A204.1 (cell line): ENCODE measurements at regions not wholly inside any gene's neighbourhood (a gene's known extent, or its start where the extent isn't known, plus 50 kb on each side); places are given as distances from the start of the nearest gene placed in this dataset.

Experiments
- FAIRE-seq: peaks from 2 replicates; lab custom pipeline; 2012; peaks lifted over from hg19 to GRCh38; lab: Jason Lieb, UNC

DNA sequence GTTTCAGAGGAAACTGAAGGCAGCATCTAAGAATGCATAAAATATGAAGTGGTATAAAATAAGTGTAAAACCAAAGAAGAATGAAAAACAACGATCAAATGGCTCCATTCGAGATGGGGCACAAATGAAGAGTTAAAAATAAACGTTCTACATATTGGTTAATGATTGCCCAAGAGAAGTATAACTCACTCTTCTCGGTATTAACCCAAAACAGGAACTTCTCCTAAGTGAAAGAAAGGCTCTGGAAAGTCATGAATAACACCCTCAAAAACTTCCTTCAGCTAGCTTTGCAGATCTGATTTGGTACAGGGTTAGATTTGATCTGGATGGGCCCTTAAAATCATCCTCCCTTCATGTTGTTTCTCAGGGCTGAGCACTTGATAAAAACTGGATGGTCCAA lies 94.3 kb upstream of the ADO start:
- FAIRE-seq = no peak

DNA sequence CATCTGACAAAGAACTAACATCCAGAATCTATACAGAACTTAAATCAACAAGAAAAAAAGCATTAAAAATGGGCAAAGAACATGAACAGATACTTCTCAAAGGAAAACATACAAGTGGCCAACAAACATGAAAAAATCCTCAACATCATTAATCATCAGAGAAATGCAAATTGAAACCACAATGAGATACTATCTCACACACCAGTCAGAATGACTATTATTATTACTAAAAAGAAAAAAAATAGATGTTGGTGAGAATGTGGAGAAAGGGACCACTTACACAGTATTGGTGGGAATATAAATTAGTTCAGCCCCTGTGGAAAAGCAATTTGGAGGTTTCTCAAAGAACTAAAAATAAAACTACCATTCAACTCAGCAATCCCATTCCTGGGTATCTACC lies 89.1 kb upstream of the ADO start:
- FAIRE-seq = no peak

DNA sequence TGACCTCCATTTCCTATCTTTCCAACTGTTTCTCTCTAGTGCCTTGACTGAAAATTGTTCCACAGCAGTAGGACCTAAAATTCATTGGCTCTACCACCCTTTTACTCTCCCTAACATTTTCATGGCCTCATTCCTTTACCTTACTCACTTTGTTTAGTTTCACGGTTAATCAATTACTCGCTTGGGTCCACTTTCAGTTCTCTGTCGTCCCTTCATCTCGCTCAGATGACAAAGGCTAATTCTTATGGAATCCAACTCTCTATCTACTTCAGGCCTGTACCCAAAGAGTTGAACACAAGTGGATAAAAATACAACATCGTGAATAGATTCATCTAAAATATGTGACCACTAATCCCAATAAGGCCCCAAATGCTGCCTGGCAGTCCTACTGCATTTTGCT lies 85.9 kb upstream of the ADO start:
- no peak for FAIRE-seq

DNA sequence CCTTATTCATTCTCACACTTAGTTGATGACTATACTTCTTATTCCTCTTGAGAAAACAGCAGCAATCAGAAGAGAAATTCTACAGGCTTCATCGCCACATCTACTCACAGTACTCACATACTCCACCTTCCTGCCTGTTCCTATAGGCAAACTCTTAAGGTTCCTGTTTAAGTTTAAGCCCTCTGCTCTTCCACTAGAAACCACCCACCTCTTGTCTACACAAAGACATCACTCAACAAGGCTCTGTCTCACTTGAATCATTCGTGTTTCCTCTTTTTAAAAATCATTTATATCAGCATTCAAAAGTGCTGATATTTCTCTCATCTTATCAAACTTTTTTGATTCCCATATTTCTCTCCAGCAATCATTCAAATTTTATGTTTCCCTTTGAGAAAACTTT lies 85.5 kb upstream of the ADO start:
- FAIRE-seq = no peak

DNA sequence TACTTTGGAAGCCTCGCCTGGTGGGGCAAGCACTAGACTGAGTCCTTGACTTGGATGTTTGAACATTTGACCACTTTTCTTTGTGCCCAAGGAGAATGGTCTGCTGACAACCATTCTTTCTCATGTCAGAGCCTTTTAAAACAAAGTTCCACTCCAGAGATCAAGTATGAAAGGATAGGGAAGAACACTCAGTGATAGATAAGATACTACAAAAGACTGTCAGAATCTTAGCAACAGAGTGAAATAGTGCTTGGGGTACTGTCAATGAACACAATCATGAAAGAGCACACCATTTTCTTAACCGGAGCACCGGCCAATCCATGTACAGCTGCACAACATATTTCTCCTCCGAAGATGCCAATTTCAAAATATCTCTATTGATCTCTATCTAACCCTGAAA lies 82.8 kb upstream of the ADO start:
- FAIRE-seq = no peak

DNA sequence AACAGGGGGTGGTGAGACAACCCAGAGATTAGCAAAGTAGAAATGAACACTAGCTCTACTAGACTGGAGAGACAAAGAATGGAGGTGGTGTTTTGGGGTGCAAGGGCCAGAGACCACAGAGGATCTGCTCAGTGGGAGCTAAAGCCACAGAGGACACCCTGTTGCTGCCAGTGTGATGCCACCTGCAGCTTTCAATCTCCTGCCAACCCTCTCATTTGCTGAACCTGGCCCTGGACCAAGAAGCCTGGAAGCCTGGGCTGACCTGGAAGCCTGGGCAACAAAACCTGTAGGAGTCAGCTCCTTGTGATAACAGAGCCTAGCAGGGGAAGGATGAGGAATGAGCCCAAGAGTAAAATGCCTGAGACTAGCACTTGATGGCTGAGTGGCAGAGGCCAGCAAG lies 81.1 kb upstream of the ADO start:
- FAIRE-seq = no peak

DNA sequence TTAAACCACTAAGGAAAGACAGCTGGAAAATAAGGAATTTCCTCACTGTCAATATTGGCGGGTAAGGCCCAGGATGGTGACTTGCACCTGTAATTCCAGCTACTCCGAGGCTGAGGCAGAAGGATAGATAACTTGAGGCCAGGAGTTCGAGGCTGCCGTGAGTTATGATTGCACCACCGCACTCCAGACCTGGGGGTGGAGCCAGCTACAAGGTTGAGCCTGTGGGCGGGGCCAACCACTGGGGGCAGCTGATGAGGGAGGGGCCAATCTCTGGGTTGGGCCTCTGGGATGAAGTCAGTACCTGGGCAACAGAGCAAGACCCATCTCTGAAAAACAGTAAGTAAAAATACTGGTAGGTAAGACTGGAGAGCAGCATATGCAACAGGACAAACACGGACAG lies 80.1 kb upstream of the ADO start:
- no peak for FAIRE-seq

DNA sequence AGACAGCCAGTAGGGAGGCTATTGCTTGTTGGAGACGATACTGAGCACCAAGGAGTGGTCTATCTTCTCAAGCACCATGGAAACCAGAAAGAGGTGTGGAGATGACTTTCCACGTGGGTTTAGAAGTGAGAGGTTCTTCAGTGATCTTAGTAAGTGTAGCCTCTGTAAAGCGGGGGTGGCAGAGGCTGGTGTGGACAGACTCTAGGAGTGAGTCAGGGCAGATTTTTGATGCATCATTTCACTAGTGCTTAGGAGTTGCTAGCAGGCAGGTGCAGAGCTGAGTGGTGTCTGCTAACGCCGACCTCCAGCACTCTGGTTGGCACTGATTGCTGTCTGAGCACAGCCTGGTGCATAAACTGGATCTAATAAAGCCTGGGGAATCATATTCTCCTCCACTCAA lies 78.4 kb upstream of the ADO start:
- FAIRE-seq = no peak

DNA sequence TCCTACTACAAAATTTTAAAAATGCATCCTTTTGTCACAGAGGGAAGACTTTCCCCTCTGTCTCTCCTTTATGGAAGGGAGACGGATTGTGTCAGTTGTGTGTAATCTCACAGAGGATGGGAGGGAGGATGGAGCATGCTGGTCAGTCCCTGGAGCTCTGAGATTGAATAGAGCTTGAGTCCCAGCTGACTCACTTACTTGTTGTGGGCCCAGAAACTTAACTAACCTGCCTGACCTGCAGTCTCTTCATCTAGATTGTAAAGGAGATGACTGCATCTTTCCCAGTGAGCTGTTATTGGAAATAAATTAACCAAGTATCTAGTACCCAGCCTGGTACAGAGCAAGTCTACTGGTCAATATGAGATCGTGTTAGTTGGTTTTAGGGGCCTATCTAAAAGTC lies 77.9 kb upstream of the ADO start:
- no peak for FAIRE-seq

DNA sequence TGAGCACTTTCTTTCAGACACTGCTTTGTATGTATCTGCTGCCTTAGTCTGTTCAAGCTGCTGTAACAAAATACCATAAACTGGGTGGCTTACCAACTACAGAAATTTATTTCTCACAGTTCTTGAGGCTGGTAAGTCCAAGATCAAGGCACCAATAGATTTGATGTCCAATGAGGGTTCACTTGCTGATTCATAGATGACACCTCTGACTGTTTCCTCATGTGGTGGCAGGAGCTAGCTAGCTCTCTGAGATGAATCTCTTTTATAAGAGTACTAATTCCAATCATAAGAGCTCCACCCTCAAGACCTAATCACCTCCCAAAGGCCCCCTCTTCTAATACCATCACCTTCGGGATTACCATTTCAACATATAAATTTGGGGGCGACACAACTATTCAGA lies 76.6 kb upstream of the ADO start:
- no peak for FAIRE-seq

DNA sequence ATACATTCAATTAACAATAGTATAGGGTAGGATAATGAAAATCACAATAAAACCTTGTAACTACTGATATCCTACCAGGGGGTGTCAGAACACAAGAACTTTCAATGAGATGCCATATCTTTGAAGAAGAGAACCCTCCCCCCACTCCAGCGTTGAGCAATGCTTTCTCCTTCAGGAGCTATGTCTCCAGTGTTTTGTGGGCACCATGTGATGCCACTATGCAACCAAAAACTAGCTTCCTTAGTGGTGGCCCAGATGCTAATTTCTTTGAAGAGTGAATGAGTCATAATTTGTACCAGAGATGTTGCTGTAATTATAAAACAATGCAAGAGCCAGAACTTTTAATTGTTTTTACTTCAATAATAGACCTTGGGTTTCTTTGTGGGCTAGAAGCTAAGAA lies 76.0 kb upstream of the ADO start:
- FAIRE-seq = no peak

DNA sequence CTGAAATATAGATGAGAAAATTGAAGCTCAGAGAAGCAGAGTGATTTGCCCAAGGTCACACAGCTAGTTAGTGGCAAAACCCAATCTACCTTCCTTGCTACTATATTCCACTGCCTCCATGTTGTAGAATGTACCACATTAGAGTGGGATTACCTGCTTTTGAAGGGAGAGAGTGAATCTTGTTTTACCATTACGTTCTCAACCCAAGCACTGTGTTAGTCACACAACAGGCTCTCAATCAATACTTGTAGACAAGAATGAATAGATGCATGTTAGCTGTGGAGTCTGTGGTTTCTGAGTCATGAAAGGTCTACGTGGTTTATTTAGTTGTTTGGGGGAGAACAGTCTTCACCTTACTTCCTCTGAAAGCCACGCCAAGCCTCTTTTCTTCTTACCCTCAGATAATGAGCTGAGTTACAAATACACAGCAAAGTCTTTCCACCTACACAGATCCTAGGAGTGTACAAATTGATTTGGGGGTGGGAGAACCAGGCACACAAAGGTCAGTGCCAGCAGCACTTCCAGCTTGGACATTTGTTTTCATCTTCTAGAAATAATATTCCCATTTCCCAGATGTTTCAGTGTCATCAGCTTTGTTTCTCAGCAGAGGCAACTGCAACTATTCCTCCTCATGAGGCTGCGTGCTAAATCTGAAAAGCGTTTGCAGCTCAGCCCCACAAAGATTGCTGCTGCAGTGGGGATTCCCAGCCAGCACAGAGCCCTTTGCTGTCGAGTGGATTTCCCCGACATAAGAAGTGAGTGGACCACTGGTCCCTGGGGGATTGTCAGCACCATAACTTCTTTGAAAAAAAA lies 71.5 kb upstream of the ADO start:
- no peak for FAIRE-seq

DNA sequence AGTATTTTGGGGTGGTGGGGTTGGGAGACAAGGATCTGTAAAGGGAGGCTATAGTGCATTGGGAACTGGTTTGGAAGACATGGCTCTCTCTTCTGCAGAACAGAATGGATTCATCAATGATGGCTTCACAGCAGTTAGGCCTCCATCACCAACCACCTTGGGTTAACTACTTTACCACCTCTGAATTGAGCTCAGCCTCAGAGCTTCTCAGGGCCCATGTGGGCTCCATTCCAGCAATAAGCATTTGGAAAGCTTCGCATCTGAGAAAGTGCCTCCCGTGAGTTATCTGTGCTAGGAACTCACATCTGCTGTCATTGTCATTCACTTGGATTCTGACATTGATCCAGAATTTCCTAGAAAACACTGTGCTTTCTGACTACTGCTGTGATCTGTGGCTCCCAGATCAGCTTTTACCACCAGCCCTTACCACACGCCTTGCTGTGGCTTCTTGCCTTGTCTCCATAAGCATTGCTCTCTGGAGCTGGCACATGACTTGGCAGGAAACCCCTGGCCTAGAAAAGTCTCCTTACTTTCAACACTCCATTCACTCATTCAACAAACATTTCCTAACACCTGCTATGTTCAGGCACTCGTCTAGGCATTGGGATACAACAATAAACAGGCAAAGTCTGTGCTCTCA lies 70.7 kb upstream of the ADO start:
- no peak for FAIRE-seq

DNA sequence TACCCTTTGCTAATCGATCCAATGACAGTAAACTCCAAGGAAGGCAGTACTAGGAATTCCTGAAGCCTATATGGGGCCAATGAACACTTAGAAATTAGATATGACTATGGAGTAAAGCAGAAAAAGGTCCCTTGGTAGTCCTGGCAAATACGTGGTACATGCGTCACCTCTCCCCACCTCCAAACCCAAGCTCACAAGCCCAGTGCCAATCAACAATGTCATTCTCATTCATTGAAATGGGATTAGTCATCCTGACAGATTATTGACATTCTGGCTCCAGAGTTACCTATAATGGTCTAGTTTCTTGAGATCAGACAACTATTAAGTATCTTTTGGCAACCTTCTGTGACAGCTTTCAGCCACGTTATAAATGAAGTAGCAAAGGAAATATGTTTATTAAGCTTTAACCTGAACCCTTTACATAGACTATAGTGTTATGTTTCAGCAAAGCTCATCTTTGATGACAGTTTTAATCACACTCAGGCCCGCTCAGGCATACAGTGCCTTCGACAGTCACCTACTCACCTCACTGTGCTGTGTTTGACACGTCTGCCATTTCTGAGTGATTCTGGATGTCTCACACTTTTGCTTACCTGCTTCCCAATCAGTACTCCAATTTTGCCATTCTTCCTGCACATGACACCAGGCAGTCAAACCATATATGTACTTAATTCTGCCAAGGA lies 69.6 kb upstream of the ADO start:
- FAIRE-seq = no peak

DNA sequence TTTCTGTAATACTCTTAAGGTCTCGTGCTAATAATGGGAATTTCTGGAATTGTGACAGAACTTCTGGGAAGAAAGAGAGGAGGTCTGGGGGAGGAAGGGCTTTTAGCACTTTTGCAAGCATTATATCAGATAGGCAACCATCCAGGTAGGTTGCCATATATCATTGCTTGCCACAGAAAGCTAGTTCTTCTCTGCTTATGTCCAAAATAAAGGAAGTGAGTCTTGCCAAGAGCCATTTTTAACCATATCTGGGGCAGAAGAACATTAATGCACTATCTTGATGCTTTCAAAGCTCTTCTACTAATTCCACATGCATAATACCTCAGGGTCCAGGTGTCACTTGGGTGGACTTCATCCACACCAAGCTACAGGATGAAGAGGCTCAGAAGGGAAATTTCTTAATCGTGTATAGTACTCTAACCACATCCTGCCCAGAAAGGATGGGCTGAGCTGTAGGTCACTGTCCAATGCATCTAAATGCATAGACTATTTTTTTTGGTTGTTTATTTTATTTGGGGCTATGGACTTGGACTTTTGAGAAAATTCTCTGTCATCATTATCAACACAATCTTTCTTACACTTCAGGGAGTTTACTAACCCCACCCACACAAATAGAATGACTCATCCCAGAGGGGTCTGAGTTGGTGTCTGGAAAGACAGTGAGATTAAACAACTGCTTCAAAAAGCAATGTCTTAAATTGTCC lies 68.9 kb upstream of the ADO start:
- FAIRE-seq = no peak

DNA sequence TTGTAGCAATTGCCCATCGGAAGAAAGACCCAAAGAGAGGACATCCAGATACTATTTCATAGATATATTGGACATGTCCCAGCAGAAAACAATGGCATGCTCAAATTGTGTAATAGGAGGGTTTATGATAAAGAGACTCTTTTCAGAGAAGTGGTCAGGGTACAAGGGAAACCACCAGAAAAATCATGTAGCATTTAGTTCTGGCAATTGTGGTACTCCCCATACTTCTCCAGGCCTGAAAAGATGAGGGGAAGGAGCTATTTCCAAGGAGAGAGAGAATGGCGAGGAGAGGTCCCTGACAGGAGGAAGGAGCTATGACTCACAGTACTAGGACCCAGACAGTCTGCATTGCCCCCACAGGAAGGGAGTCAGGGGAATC lies 68.4 kb upstream of the ADO start:
- no peak for FAIRE-seq

DNA sequence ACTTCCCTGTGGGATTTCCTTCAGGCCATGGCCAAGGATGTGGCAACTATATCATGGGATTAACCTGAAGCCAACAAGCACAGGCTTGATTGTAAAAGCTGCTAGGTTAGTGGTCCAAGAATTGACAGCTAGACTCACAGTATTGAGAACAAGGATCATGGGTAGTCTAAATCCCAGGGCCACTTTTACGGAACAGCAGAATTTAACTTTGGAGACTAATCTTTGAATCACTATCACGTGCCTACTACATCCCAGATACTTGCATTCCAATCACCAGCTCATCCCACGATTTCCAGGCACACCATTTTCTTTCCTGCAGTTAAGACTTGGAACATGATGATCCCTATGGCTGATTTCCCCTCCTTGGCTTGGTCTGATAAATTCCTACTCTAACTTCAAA lies 65.6 kb upstream of the ADO start:
- FAIRE-seq = no peak

DNA sequence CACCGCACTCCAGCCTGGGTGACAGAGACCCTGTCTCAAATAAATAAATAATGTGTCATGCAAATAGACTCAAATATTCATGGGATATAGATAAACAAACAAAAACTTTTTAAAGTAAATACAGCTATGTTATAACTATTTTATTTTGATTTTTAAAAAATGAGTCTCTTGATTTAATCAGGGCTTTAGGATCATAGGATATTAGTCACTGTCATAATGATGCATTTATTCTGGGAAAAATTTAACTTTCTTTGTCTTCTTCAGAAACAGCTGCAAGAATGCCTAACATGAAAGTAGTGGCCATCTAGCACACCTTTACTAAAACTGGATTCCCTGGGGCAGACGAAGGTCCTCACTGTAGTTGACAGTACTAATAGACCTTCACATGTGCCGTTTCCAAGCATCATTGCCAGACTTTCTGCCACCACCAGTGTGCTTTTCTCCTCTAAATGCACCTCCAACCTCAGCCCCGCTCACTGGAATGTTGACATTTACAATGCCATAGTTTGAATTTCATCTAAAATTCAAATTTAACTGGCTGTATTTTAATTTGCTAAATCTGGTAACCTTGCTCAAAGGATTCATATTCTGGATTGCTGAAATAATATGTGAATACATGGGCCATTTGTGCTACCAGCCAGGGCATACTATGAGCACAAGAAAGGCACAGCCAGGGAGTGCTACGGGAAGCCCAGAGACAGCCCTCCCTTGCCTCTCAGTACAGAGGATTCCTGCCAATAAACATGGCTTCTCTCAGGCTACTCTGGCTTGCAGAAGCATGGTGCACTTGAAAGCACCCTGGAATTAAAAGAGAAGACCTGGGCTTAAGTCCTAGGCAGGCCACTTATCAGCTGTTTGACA lies 63.4 kb upstream of the ADO start:
- no peak for FAIRE-seq

DNA sequence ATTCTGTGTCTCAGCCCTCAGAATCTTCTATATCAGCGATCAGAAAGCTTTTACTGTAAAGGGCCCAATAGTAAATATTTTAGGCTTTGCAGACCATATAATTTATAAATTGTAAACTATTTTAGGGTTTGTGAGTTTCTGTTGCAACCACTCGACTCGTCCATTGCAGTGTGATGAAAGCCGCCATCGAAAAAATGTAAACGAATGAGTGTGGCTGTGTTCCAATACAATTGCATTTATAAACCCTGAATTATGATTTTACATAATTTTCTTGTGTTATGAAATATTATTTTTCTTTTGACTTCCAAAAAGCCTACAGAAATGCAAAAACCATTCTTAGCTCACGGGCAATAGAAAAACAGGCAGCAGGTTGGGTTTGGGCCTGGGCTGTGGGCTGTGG lies 62.5 kb upstream of the ADO start:
- FAIRE-seq = no peak

DNA sequence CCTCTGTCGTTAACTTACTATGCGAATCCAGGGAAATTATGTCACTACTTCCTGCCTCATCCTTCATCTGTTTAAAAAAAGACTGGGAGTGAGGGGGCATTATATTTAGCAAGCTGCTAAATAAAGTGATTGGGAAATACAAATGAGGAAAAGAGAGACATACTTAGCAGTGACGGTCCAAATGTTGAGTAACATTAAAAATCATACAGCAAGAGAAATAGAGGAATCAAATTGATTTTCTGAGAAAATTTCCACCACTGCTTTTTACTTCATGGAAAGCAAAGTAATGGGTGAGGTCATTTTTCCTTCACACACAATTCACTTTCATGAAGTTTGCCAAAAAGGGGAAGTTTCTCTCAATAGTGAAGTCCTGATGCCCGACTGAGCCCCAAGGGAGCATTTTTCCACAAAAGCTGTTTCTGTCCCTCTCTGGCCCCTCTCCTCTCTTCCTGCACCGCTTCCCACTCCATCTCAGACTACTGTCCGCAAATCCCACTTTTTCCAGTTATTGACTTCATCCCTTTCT lies 61.9 kb upstream of the ADO start:
- no peak for FAIRE-seq

DNA sequence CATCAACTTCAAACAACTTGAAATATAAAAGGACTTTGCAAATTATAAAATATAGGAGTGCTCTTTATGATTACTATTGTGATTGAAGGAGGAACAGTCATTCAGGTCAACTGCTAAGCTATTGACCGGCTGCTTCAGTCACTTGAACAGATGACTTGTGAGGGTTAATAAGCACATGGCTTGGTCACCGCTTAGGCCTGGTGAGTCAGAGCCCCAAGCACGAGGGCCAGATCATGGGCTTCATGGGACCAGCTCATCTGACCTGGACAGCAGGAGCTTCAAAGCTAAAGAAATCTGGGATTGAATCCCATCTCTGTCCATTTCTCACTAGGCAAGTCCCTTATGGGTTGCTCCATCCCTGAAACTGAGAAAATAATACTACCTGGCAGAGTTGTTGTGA lies 60.4 kb upstream of the ADO start:
- FAIRE-seq = no peak

DNA sequence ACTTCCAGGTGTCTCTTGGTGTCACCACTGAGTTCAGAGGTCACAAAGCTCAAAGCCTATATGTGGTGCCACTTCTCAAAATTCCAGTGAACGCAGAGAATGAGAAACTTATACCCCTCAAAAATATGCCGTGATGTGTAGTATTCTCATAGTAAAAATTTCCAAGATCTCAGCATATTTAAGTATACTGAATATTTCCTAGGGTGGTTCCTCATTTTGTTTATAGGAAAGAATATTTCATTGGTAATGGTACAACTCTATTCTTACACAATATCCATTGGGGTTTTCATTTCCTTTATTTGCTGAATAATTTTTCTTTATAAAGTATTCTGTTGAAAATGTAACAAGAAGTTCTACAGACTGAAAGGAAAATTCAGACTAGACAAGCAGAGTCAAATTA lies 58.9 kb upstream of the ADO start:
- no peak for FAIRE-seq
